ENCODE measurements at regions not wholly inside any gene's neighbourhood (a gene's known extent, or its start where the extent isn't known, plus 50 kb on each side); places are given as distances from the start of the nearest gene placed in this dataset.

DNA sequence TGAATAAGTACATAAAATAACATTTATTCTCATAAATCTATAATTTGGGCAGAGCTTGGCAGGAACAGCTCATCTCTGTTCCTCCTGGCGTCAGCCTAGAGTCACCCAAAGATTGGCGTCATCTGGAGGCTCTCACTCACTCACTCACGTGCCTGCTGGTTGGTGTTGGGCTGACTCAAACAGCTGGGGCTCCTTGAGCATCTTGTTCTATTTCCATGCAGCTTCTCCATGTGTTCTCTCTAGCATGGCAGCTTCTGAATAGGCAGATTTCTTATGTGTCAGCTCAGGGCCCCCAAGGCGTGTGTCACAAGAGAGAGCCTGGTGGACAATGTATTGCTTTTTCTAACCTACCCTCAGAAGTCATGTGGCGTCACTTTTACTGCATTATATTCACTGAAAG lies 70.6 kb upstream of the RAB3GAP2 start:
- no peaks in the 10 kb centered on the region for H4K20me1 ChIP-seq
- H3K4me2 ChIP-seq, result no peak overlapping the region
- no peaks in the 10 kb centered on the region for H3K27me3 ChIP-seq
- H3K4me3 ChIP-seq, result no peak overlapping the region
- no peaks in the 10 kb centered on the region for H3K9me3 ChIP-seq
- H3K4me1 ChIP-seq, result no peaks in the 10 kb centered on the region
- no peak overlapping the region for H3K27ac ChIP-seq
- no peaks in the 10 kb centered on the region for H3K36me3 ChIP-seq
- TF ChIP-seq Cebpa-rat (IDR thresholded peaks at IDR 0.05), result no peak
- no peak overlapping the region for H3K9ac ChIP-seq

DNA sequence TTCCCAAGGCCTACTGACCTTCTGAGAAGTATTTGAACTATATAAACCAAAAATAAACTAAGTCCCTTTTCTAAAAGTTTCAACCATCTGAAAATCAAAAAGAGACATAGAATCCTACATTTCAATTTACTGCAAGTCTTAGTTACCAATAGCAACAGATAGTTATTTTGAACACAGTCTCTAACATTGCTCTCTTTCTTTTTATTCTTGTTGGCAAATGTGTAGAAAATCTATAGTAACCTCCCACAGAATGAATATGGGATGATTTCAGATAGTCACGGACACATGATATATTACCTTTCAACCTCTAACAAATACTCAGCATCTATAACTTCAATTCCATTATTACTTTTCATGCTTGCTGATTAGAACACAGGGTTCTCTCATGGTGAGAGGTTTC lies 68.9 kb upstream of the RAB3GAP2 start:
- Histone ChIP-seq H4K20me1 (no peaks in the 10 kb centered on the region), H3K4me1 (no peaks in the 10 kb centered on the region)

DNA sequence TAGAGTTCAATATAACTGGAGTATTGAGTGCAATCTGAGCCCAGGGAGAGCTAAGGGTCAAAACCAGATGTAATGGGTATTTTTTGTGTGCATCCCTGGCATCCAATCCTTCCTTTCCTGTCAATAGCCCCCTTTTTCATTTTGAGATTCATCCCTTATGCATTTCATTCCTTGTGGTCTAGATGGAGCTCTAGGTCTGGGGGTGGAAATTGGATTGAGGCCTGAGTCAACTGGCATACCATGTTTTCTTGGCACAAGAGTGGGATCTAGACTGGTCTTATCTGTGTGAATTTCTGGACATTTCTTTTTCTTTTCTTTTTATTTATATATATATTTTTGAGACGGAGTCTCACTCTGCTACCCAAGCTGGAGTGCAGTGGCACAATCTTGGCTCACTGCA lies 67.3 kb upstream of the RAB3GAP2 start:
- Histone ChIP-seq H3K27ac (no peak overlapping the region), H3K27me3 (no peaks in the 10 kb centered on the region), H3K9me3 (no peaks in the 10 kb centered on the region), H3K36me3 (no peaks in the 10 kb centered on the region), H3K9ac (no peak overlapping the region), H3K4me2 (no peak overlapping the region), H3K4me1 (no peaks in the 10 kb centered on the region), H3K4me3 (no peak overlapping the region), H4K20me1 (no peaks in the 10 kb centered on the region)
- TF ChIP-seq Cebpa-rat (IDR thresholded peaks at IDR 0.05), result no peak

More for the DNA sequence above, 68.9 kb upstream of the RAB3GAP2 start:
- TF ChIP-seq Cebpa-rat (IDR thresholded peaks at IDR 0.05), result no peak
- Histone ChIP-seq H3K4me2 (no peak overlapping the region), H3K4me3 (no peak overlapping the region), H3K9ac (no peak overlapping the region), H3K27ac (no peak overlapping the region), H3K27me3 (no peaks in the 10 kb centered on the region), H3K36me3 (no peaks in the 10 kb centered on the region), H3K9me3 (no peaks in the 10 kb centered on the region)

DNA sequence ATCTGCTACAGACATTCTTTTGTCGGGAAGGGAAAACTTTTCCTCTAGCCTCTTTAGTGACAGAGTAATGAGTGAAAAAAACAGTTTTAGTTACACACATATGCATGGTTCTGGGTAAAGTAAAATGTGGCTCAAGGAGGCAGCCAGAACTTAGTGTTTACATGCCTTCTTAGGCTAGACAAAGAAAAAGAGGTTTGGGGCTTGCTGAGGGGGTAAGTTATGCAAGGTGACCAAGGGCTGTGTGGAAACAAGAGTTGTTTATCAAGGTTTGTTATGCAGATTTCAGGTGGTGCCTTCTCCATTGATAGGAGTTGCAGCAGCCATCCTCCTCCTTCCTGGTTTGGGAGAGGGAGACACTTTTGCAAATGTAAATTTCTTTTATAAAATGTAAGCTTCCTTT lies 66.5 kb upstream of the RAB3GAP2 start:
- H3K27me3 ChIP-seq, result no peaks in the 10 kb centered on the region
- TF ChIP-seq Cebpa-rat (IDR thresholded peaks at IDR 0.05), result no peak
- no peaks in the 10 kb centered on the region for H3K36me3 ChIP-seq
- no peak overlapping the region for H3K4me2 ChIP-seq
- H3K27ac ChIP-seq, result no peak overlapping the region
- H3K9ac ChIP-seq, result no peak overlapping the region
- H3K9me3 ChIP-seq, result no peaks in the 10 kb centered on the region
- H3K4me3 ChIP-seq, result no peak overlapping the region
- no peaks in the 10 kb centered on the region for H3K4me1 ChIP-seq
- no peaks in the 10 kb centered on the region for H4K20me1 ChIP-seq

DNA sequence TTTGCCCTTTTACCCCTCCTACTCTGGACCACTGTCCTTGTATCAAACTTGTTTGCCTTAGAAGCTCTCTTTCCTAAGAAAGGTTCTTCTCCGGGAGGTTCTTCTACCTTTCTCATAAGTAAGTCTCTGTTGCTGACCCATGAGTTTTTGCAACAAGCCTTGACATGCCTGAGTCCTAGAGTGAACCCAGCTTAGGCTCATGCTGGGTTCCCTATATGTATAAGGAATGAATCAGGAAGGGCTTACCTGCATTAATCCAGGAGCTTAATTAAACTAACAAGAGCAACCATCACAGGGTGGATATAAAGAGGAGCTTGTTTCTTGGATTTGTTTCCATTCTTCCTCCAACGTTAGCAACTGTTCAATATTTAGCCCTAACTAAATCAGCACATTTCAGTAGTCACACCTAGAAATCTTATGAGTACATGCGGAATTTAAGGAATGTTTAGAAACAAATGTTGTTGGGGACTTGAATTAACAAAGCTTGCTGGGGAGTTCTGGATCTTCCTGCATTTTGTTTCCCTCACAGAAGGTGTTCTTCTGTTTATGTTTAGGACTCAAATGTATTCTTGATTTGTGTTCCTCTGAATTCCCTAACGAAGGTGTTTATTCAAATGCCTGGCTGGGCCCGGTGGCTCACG lies 64.3 kb upstream of the RAB3GAP2 start:
- H3K4me3 ChIP-seq, result no peak overlapping the region
- no peak overlapping the region for H3K4me2 ChIP-seq
- no peak overlapping the region for H3K27ac ChIP-seq
- H3K27me3 ChIP-seq, result no peaks in the 10 kb centered on the region
- H3K9ac ChIP-seq, result no peak overlapping the region
- TF ChIP-seq Cebpa-rat (IDR thresholded peaks at IDR 0.05), result no peak
- no peaks in the 10 kb centered on the region for H3K9me3 ChIP-seq
- H4K20me1 ChIP-seq, result no peaks in the 10 kb centered on the region
- no peaks in the 10 kb centered on the region for H3K36me3 ChIP-seq
- H3K4me1 ChIP-seq, result no peaks in the 10 kb centered on the region

DNA sequence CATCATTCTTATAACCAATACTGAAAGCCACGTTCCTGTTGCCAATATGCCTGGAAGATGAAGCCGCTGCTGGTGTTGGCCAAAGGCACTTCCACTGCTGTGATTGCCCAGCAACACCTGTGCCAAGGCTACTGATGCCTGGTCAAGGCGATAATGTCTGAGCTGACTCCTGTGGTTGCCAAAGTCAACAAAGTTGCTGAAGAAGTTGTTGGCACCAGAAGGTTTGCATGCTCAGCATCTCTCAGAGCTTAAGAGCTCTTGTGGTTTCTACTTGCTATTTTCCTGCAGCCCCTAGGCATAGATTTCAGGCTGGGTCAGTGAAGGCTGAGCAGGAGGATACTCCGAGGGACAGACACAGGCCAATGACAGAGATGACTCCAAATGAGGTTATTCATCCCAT lies 63.4 kb upstream of the RAB3GAP2 start:
- Histone ChIP-seq H3K27ac (no peak overlapping the region), H3K4me1 (no peaks in the 10 kb centered on the region), H3K9me3 (no peaks in the 10 kb centered on the region), H3K36me3 (no peaks in the 10 kb centered on the region), H3K27me3 (no peaks in the 10 kb centered on the region), H3K9ac (no peak overlapping the region), H4K20me1 (no peaks in the 10 kb centered on the region), H3K4me2 (no peak overlapping the region), H3K4me3 (no peak overlapping the region)
- TF ChIP-seq Cebpa-rat (IDR thresholded peaks at IDR 0.05), result no peak

DNA sequence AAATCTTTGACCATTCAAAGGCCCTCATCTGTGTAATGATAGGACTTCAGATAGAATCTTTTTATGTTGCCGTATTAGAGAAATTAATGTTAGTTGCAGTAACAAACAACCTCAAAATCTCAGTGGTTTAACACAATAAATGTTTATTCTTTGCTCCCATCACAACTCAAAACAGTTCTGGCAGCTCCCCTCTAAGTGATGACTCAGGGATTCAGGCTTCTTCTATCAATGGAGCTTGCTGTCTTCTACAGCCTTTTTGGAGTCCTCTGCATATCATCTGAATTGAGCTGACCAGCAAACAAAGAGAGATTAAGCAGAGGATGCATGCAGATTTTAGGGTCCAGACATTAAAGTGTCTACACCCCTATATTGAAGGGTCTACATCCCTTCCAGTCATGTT lies 59.1 kb upstream of the RAB3GAP2 start:
- Histone ChIP-seq H3K27ac (no peak overlapping the region), H3K9me3 (no peaks in the 10 kb centered on the region), H3K4me1 (no peaks in the 10 kb centered on the region), H3K36me3 (no peaks in the 10 kb centered on the region), H3K4me3 (no peak overlapping the region), H3K9ac (no peak overlapping the region), H3K27me3 (no peaks in the 10 kb centered on the region), H3K4me2 (no peak overlapping the region), H4K20me1 (no peaks in the 10 kb centered on the region)
- no peak for TF ChIP-seq Cebpa-rat (IDR thresholded peaks at IDR 0.05)

DNA sequence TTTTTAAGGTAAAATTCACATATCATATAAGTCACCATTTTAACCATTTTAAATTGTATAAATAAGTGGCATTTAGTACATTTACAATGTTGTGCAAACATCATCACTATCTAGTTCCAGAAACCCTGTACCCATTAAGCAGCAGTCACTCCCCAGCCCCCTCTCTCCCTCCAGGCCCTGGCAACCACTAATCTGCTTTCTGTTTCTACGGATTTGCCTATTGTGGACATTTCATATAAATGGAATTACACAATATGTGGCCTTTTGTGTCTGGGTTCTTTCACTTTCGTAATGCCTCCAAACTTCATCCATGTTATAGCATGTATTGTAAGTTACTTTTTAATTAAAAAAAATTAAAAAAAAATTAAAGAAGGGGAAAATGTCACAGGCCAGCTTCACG lies 58.0 kb upstream of the RAB3GAP2 start:
- 0 out of 2 replicates have a peak, but pooled peaks cover 4% of the 10 kb centered on the region for H3K4me1 ChIP-seq
- no peak overlapping the region for H3K4me3 ChIP-seq
- no peak overlapping the region for H3K4me2 ChIP-seq
- no peak for TF ChIP-seq Cebpa-rat (IDR thresholded peaks at IDR 0.05)
- no peak overlapping the region for H3K9ac ChIP-seq
- no peak overlapping the region for H3K27ac ChIP-seq
- no peaks in the 10 kb centered on the region for H3K27me3 ChIP-seq
- no peaks in the 10 kb centered on the region for H3K9me3 ChIP-seq
- H4K20me1 ChIP-seq, result no peaks in the 10 kb centered on the region
- no peaks in the 10 kb centered on the region for H3K36me3 ChIP-seq

DNA sequence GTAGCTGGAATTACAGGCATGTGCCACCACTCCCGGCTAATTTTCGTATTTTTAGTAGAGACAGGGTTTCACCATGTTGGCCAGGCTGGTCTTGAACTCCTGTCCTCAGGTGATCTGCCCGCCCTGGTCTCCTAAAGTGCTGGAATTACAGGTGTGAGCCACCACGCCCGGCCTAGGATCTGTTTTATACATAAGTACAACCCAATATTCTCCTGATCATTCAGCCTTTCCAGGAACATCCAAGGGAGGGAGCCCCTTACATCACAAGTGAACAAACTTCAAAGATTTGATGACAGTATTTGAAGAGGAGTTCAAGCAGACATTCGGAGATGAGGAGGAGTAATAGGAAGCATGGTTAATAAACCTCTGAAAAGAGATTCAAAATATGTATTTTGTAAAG lies 54.9 kb upstream of the RAB3GAP2 start:
- H3K4me3 ChIP-seq, result no peak overlapping the region
- no peaks in the 10 kb centered on the region for H3K9me3 ChIP-seq
- H4K20me1 ChIP-seq, result no peaks in the 10 kb centered on the region
- no peaks in the 10 kb centered on the region for H3K36me3 ChIP-seq
- no peak overlapping the region for H3K4me2 ChIP-seq
- H3K27me3 ChIP-seq, result no peaks in the 10 kb centered on the region
- no peak for TF ChIP-seq Cebpa-rat (IDR thresholded peaks at IDR 0.05)
- H3K4me1 ChIP-seq, result 0 out of 2 replicates have a peak, but pooled peaks cover 7% of the 10 kb centered on the region
- no peak overlapping the region for H3K9ac ChIP-seq
- no peak overlapping the region for H3K27ac ChIP-seq

DNA sequence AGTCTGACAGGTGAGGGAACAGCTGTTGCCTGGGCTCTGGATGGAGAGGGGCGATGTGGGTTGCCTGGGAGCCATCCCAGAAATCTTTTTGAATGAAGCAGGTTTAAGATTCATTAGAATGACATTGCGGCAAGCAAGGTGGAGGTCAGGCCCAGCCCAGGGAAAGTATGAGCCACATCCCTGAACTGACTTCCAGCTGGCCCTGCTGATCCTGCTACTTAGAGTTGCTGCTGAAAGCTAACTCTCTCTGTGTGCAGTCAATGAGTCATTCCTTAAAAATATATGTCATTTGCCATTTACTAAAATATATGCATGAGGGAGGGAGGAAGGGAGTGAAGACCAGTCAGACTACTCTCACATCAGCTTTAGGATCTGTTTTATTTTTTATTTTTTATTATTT lies 54.3 kb upstream of the RAB3GAP2 start:
- H3K9ac ChIP-seq, result no peak overlapping the region
- H3K4me3 ChIP-seq, result no peak overlapping the region
- no peaks in the 10 kb centered on the region for H4K20me1 ChIP-seq
- 0 out of 2 replicates have a peak, but pooled peaks cover 7% of the 10 kb centered on the region for H3K4me1 ChIP-seq
- H3K27me3 ChIP-seq, result no peaks in the 10 kb centered on the region
- H3K9me3 ChIP-seq, result no peaks in the 10 kb centered on the region
- H3K4me2 ChIP-seq, result no peak overlapping the region
- no peak overlapping the region for H3K27ac ChIP-seq
- H3K36me3 ChIP-seq, result no peaks in the 10 kb centered on the region
- no peak for TF ChIP-seq Cebpa-rat (IDR thresholded peaks at IDR 0.05)

Data from BLaER1 (cell line).